NB4 (cell line): ENCODE measurements at regions not wholly inside any gene's neighbourhood (a gene's known extent, or its start where the extent isn't known, plus 50 kb on each side); places are given as distances from the start of the nearest gene placed in this dataset.

Experiments used
- DNase-seq: peaks from one replicate; pipeline ENCODE4 v3.0.0; 2010; ENCODE audit warnings: low read depth
- H3K4me3 ChIP-seq: one replicate; pipeline ENCODE4 v1.5.1; 2011; ENCODE audit warnings: mild to moderate bottlenecking, low read depth, low read length, moderate library complexity
- CTCF ChIP-seq: IDR thresholded peaks from one replicate; pipeline ENCODE4 v1.5.1; 2012; ENCODE audit warnings: low read depth, low read length
- MAX ChIP-seq: IDR thresholded peaks from 2 replicates; pipeline ENCODE4 v1.6.1; 2011; ENCODE audit warnings: low read depth, low read length
- MYC ChIP-seq: IDR thresholded peaks from 2 replicates; pipeline ENCODE4 v1.6.1; 2011; ENCODE audit warnings: low read depth, low read length
- POLR2A ChIP-seq: IDR thresholded peaks from 2 replicates; pipeline ENCODE4 v1.6.1; 2011; ENCODE audit warnings: mild to moderate bottlenecking; ENCODE audit not compliant: insufficient read length; ENCODE audit errors: extremely low read depth

DNA sequence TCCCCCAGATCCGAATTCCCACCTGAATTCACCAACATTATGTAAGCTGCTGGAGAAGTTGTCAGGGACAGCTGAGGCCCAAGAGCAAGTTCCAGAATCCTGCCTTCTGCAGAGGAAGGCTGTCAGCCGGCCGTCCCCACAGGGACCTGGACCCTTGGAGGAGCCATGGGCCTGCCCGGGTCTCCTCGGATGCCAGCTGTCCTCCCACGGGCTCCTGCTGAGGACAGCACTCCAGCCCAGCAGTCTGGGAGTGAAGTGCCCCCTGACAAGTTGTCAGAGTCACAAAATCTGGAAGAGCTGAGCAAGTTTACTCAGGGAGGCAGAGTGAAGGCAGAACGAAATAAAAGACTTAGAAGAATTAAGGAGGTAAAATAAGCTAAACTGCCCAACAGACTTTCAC lies 192.5 kb upstream of the DAPK1 start:
- no peak for DNase-seq
- TF ChIP-seq MAX = no peak
- no peak overlapping the region for H3K4me3 ChIP-seq

DNA sequence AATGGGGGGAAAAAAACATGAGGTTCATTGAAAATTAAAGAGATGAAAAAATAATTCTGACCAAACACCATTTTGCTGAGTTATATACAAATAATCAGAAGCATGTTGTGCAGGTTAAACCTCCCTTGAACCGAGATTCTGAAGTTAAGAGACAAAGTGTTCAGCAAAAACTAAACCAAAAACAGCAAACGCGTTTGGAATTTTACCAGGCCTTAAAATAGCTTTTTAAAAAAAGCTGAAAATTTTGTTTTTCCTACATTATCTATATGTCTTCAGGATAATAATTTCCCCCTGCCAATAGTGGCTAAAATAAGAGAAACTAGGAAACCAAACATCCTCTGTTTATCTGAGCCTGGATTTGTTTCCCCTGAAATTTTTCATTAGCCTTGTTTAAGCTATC lies 191.7 kb upstream of the DAPK1 start:
- TF ChIP-seq POLR2A (no peak), MAX (no peak), MYC (no peak), CTCF (no peak)
- H3K4me3 ChIP-seq = no peak overlapping the region
- no peak for DNase-seq

DNA sequence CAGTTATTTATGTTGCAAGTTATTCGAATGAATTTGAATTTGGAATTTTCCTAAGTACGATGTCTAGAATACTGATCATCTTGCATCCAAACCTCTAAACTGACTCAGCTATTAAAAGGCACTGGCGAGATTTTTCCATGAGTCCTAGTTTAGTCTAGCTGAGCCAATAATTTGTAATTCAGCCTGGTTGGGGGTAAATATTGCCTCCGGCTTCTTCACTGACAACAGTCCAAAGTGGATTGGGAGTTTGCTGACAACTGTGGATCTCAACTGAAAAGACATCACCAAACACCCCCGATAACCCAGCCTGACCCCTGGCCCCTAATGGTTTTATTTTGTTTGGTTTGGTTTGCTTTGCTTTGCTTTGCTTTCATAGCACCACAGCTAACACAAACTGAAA lies 189.8 kb upstream of the DAPK1 start:
- no peak for DNase-seq
- no peak overlapping the region for H3K4me3 ChIP-seq
- TF ChIP-seq MYC (no peak), POLR2A (no peak), CTCF (no peak), MAX (no peak)

- no peak overlapping the region for H3K4me3 ChIP-seq
- DNase-seq = no peak
- no peak for TF ChIP-seq MAX
- TF ChIP-seq POLR2A = no peak
- no peak for TF ChIP-seq CTCF
- no peak for TF ChIP-seq MYC
Observed at GRCh38 chr9:87309236-87309635, 188.4 kb upstream of the DAPK1 start.

GRCh38 chr9:87310827-87311523 lies 186.7 kb upstream of the DAPK1 start:
- no peak for DNase-seq
- no peak overlapping the region for H3K4me3 ChIP-seq
- TF ChIP-seq MAX (no peak), POLR2A (no peak), MYC (no peak), CTCF (no peak)

DNA sequence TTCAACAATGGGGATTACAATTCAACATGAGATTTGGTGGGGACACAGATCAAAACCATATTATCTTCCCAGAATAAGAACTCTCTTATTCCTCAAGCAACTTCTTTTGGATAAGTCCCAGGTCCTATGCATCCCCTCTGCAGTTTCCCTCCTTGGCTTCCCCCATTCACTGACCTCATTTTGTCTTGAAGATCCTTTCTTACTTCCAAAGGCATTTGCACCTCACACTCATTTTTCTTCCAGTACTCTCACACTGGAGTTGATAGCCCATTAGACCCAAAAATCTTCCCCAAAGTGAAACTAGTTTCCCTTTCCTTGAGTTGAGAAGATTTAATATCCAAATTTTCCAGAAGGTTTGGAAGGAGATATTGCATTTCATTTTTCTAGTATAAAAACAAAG lies 178.0 kb upstream of the DAPK1 start:
- no peak for DNase-seq
- TF ChIP-seq POLR2A (no peak), MAX (no peak), MYC (no peak), CTCF (no peak)
- no peak overlapping the region for H3K4me3 ChIP-seq
